Liver (tissue), 8 donors: ENCODE measurements at regions not wholly inside any gene's neighbourhood (a gene's known extent, or its start where the extent isn't known, plus 50 kb on each side); places are given as distances from the start of the nearest gene placed in this dataset.

Experiments used
- DNase-seq: peaks from one replicate; pipeline ENCODE4 v3.0.0-alpha.2; 2017; ENCODE audit warnings: low spot score
- H3K27ac ChIP-seq, 2 donors: one replicate each; pipeline ENCODE4 v1.7.0; 2013; ENCODE audit warnings: inconsistent platforms in 2 of 2, low read length in 2 of 2, control low read depth in 1 of 2, low read depth in 1 of 2, mild to moderate bottlenecking in 1 of 2
- H3K27me3 ChIP-seq, 4 donors: one replicate each; pipeline versions ENCODE4 v1.6.1 to v1.7.0; 2013; ENCODE audit warnings: low read length in 3 of 4, inconsistent platforms in 1 of 4, mild to moderate bottlenecking in 1 of 4, moderate library complexity in 1 of 4; ENCODE audit not compliant: control insufficient read depth in 4 of 4, insufficient read depth in 4 of 4
- H3K36me3 ChIP-seq, 4 donors: one replicate each; pipeline versions ENCODE4 v1.6.1 to v1.7.0; 2013; ENCODE audit warnings: low read length in 3 of 4, mild to moderate bottlenecking in 3 of 4, low read depth in 1 of 4, moderate library complexity in 1 of 4; ENCODE audit not compliant: control insufficient read depth in 4 of 4, insufficient read depth in 3 of 4
- H3K4me1 ChIP-seq, 4 donors: one replicate each; pipeline versions ENCODE4 v1.6.1 to v1.7.0; 2013; ENCODE audit warnings: low read length in 3 of 4, mild to moderate bottlenecking in 3 of 4, moderate library complexity in 1 of 4; ENCODE audit not compliant: control insufficient read depth in 4 of 4, insufficient read depth in 4 of 4
- H3K4me3 ChIP-seq, 3 donors: one replicate each; pipeline versions ENCODE4 v1.6.1 to v1.7.0; 2013; ENCODE audit warnings: low read length in 3 of 3, control low read depth in 1 of 3, low read depth in 1 of 3, mild to moderate bottlenecking in 1 of 3
- H3K9ac ChIP-seq, 2 donors: one replicate each; pipeline ENCODE4 v1.7.0; 2013; ENCODE audit warnings: low read length in 2 of 2, mild to moderate bottlenecking in 2 of 2, moderate library complexity in 2 of 2, control low read depth in 1 of 2, low read depth in 1 of 2
- H3K9me3 ChIP-seq, 4 donors: one replicate each; pipeline versions ENCODE4 v1.6.1 to v1.7.0; 2013; ENCODE audit warnings: low read length in 3 of 4; ENCODE audit not compliant: control insufficient read depth in 4 of 4
- EGR1 ChIP-seq, 2 donors: IDR thresholded peaks; 2 replicates each; pipeline ENCODE4 v1.6.1; 2016 to 2018; ENCODE audit warnings: antibody characterized with exemption in 2 of 2, low read depth in 2 of 2
- FOXA1 ChIP-seq: IDR thresholded peaks from 2 replicates; pipeline ENCODE4 v1.6.1; 2016; ENCODE audit warnings: antibody characterized with exemption
- FOXA2 ChIP-seq: IDR thresholded peaks from 2 replicates; pipeline ENCODE4 v1.6.1; 2016; ENCODE audit warnings: antibody characterized with exemption
- GABPA ChIP-seq, 2 donors: IDR thresholded peaks in 1 of 2; conservative IDR thresholded peaks in 1 of 2; 2 replicates each; pipeline ENCODE4 v1.6.1; 2016; ENCODE audit warnings: antibody characterized with exemption in 2 of 2, mild to moderate bottlenecking in 1 of 2, moderate library complexity in 1 of 2
- HNF4A ChIP-seq, 2 donors: conservative IDR thresholded peaks; 2 replicates each; pipeline ENCODE4 v1.6.1; 2016; ENCODE audit warnings: antibody characterized with exemption in 2 of 2, mild to moderate bottlenecking in 2 of 2
- HNF4G ChIP-seq: IDR thresholded peaks from 2 replicates; pipeline ENCODE4 v1.6.1; 2016; ENCODE audit warnings: antibody characterized with exemption
- JUND ChIP-seq, 2 donors: IDR thresholded peaks; 2 replicates each; pipeline ENCODE4 v1.6.1; 2016; ENCODE audit warnings: antibody characterized with exemption in 2 of 2
- NR2F2 ChIP-seq: IDR thresholded peaks from 2 replicates; pipeline ENCODE4 v1.6.1; 2016; ENCODE audit warnings: antibody characterized with exemption
- RAD21 ChIP-seq, 2 donors: IDR thresholded peaks; 2 replicates each; pipeline ENCODE4 v1.6.1; 2016; ENCODE audit warnings: antibody characterized with exemption in 2 of 2, mild to moderate bottlenecking in 2 of 2
- RXRA ChIP-seq, 2 donors: IDR thresholded peaks; 2 replicates each; pipeline ENCODE4 v1.6.1; 2017 to 2018; ENCODE audit warnings: antibody characterized with exemption in 2 of 2, mild to moderate bottlenecking in 1 of 2
- SP1 ChIP-seq: IDR thresholded peaks from 2 replicates; pipeline ENCODE4 v1.6.1; 2018; ENCODE audit warnings: antibody characterized with exemption, mild to moderate bottlenecking
- YY1 ChIP-seq: IDR thresholded peaks from 2 replicates; pipeline ENCODE4 v1.6.1; 2016; ENCODE audit warnings: antibody characterized with exemption, mild to moderate bottlenecking
- WGBS: extraction: QIAGEN DNeasy Blood & Tissue Kit; methylation state at CpG from one replicate; pipeline ENCODE4 v1.1.7; 2013; 5-methylcytosine and 5-hydroxymethylcytosine counted together
- TF ChIP-seq, protein P1 (sequence below): IDR thresholded peaks from 2 replicates; pipeline ENCODE4 v1.6.1; 2016; ENCODE audit warnings: antibody characterized with exemption
- TF ChIP-seq, protein P2 (sequence below): IDR thresholded peaks from 2 replicates; pipeline ENCODE4 v1.6.1; 2016; ENCODE audit warnings: antibody characterized with exemption
- TF ChIP-seq, protein P3 (sequence below): IDR thresholded peaks from 2 replicates; pipeline ENCODE4 v1.6.1; 2016; ENCODE audit warnings: antibody characterized with exemption
- TF ChIP-seq, protein P4 (sequence below): fragments of 150-350 bp; IDR thresholded peaks from 2 replicates; pipeline ENCODE4 v1.5.1; 2017; ENCODE audit warnings: improper control_type of control experiment, low read depth, low read length; ENCODE audit not compliant: missing input control
- TF ChIP-seq, protein P5 (sequence below): IDR thresholded peaks from 2 replicates; pipeline ENCODE4 v1.6.1; 2016; ENCODE audit warnings: antibody characterized with exemption, mild to moderate bottlenecking
- donor health status: healthy.
- donor health status: healthy.
- donor health status: healthy.
- donor health status: healthy.
- donor health status: healthy.

DNA sequence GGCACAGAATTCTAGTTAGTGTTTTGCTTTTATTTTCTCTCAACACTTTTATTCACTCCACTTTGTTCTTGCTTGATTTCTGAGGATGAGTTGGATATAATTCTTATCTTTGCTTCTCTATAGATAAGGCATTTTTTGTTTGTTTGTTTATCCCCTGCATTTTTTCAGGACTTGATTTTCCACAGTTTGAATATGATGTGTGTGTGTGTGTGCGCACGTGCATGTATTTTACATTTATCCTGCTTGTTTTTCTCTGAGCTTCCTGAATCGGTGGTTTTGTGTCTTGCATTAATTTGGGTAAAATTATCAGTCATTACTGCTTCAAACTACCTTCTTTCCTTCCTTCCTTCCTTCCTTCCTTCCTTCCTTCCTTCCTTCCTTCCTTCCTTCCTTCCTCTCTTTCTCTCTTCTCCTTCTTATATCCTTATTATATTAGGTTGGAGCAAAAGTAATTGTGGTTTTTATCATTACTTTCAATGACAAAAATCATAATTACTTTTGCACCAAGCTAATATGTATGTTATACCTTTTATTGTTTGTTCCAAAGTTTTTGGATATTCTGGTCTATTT lies 679.9 kb upstream of the RAG2 start:
- 88% methylated on average over 3 of the region's 3 CpGs for WGBS
- H3K4me3 ChIP-seq: no peak overlapping the region

DNA sequence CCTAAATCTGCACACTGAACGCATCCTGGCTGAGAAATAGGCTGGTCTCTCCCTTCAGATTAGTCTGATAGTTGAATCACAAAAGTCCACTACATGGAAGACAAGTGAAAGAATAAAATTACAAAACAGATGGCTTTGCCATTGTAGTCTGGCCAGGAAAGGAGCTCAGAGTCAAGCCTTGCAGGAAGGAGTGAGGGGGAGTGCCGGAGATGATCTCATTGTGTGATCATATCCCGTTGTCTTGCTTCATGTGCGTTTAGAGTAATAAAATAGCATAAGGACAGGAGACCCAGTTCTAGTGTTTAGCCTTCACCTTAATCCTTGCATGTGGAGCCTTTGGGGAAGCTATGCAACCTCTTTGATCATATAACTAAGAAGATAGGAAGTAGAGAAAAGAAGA lies 666.7 kb upstream of the RAG2 start:
- Histone ChIP-seq H3K9ac (no peak overlapping the region), H3K27me3 (no peaks in the 10 kb centered on the region), H3K4me1 (no peaks in the 10 kb centered on the region), H3K36me3 (no peaks in the 10 kb centered on the region), H3K9me3 (no peaks in the 10 kb centered on the region), H3K4me3 (no peak overlapping the region), H3K27ac (no peak overlapping the region)
- 52% methylated on average over 4 of the region's 4 CpGs for WGBS
- DNase-seq: no peak
- TF ChIP-seq EGR1 (IDR thresholded peaks at IDR 0.05; ENCODE audit: low read depth in 2 of 2) (no peak), GABPA (IDR thresholded peaks at IDR 0.05 in 1 of 2, conservative IDR thresholded peaks at IDR 0.05 in 1 of 2) (no peak), YY1 (no peak), JUND (IDR thresholded peaks at IDR 0.05) (no peak), FOXA2 (no peak), RAD21 (IDR thresholded peaks at IDR 0.05) (no peak), FOXA1 (no peak), SP1 (no peak)
- TF ChIP-seq, protein P1, sequence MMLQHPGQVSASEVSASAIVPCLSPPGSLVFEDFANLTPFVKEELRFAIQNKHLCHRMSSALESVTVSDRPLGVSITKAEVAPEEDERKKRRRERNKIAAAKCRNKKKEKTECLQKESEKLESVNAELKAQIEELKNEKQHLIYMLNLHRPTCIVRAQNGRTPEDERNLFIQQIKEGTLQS: no peak
- TF ChIP-seq, protein P2, sequence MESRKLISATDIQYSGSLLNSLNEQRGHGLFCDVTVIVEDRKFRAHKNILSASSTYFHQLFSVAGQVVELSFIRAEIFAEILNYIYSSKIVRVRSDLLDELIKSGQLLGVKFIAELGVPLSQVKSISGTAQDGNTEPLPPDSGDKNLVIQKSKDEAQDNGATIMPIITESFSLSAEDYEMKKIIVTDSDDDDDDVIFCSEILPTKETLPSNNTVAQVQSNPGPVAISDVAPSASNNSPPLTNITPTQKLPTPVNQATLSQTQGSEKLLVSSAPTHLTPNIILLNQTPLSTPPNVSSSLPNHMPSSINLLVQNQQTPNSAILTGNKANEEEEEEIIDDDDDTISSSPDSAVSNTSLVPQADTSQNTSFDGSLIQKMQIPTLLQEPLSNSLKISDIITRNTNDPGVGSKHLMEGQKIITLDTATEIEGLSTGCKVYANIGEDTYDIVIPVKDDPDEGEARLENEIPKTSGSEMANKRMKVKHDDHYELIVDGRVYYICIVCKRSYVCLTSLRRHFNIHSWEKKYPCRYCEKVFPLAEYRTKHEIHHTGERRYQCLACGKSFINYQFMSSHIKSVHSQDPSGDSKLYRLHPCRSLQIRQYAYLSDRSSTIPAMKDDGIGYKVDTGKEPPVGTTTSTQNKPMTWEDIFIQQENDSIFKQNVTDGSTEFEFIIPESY: no peak
- TF ChIP-seq, protein P3, sequence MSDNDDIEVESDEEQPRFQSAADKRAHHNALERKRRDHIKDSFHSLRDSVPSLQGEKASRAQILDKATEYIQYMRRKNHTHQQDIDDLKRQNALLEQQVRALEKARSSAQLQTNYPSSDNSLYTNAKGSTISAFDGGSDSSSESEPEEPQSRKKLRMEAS: no peak
- TF ChIP-seq, protein P4, sequence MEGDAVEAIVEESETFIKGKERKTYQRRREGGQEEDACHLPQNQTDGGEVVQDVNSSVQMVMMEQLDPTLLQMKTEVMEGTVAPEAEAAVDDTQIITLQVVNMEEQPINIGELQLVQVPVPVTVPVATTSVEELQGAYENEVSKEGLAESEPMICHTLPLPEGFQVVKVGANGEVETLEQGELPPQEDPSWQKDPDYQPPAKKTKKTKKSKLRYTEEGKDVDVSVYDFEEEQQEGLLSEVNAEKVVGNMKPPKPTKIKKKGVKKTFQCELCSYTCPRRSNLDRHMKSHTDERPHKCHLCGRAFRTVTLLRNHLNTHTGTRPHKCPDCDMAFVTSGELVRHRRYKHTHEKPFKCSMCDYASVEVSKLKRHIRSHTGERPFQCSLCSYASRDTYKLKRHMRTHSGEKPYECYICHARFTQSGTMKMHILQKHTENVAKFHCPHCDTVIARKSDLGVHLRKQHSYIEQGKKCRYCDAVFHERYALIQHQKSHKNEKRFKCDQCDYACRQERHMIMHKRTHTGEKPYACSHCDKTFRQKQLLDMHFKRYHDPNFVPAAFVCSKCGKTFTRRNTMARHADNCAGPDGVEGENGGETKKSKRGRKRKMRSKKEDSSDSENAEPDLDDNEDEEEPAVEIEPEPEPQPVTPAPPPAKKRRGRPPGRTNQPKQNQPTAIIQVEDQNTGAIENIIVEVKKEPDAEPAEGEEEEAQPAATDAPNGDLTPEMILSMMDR: no peak

More for the DNA sequence above, 679.9 kb upstream of the RAG2 start:
- Histone ChIP-seq H3K4me1 (no peaks in the 10 kb centered on the region), H3K9me3 (no peaks in the 10 kb centered on the region), H3K36me3 (no peaks in the 10 kb centered on the region), H3K9ac (no peak overlapping the region), H3K27me3 (no peaks in the 10 kb centered on the region), H3K27ac (no peak overlapping the region)
- DNase-seq: no peak
- TF ChIP-seq EGR1 (IDR thresholded peaks at IDR 0.05; ENCODE audit: low read depth in 2 of 2) (no peak), JUND (IDR thresholded peaks at IDR 0.05) (no peak), NR2F2 (no peak), HNF4A (conservative IDR thresholded peaks at IDR 0.05) (no peak), FOXA2 (no peak), FOXA1 (no peak), SP1 (no peak), HNF4G (no peak), RAD21 (IDR thresholded peaks at IDR 0.05) (no peak), YY1 (no peak), RXRA (IDR thresholded peaks at IDR 0.05) (no peak), GABPA (IDR thresholded peaks at IDR 0.05 in 1 of 2, conservative IDR thresholded peaks at IDR 0.05 in 1 of 2) (no peak)
- TF ChIP-seq, protein P4: no peak
- TF ChIP-seq, protein P5, sequence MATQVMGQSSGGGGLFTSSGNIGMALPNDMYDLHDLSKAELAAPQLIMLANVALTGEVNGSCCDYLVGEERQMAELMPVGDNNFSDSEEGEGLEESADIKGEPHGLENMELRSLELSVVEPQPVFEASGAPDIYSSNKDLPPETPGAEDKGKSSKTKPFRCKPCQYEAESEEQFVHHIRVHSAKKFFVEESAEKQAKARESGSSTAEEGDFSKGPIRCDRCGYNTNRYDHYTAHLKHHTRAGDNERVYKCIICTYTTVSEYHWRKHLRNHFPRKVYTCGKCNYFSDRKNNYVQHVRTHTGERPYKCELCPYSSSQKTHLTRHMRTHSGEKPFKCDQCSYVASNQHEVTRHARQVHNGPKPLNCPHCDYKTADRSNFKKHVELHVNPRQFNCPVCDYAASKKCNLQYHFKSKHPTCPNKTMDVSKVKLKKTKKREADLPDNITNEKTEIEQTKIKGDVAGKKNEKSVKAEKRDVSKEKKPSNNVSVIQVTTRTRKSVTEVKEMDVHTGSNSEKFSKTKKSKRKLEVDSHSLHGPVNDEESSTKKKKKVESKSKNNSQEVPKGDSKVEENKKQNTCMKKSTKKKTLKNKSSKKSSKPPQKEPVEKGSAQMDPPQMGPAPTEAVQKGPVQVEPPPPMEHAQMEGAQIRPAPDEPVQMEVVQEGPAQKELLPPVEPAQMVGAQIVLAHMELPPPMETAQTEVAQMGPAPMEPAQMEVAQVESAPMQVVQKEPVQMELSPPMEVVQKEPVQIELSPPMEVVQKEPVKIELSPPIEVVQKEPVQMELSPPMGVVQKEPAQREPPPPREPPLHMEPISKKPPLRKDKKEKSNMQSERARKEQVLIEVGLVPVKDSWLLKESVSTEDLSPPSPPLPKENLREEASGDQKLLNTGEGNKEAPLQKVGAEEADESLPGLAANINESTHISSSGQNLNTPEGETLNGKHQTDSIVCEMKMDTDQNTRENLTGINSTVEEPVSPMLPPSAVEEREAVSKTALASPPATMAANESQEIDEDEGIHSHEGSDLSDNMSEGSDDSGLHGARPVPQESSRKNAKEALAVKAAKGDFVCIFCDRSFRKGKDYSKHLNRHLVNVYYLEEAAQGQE: no peak
- TF ChIP-seq, protein P1: no peak
